Uterus (tissue), 3 donors: ENCODE measurements at regions not wholly inside any gene's neighbourhood (a gene's known extent, or its start where the extent isn't known, plus 50 kb on each side); places are given as distances from the start of the nearest gene placed in this dataset.

Source experiments
- DNase-seq, 2 donors: peaks; one replicate each; pipeline ENCODE4 v3.0.0-alpha.2; 2019 to 2020
- H3K27ac ChIP-seq, 2 donors: fragments of 200-600 bp; sonication (generic); 1 replicate in 1 of 2; 2 replicates in 1 of 2; pipeline ENCODE4 v1.5.1; 2016 to 2018
- H3K27me3 ChIP-seq, 2 donors: fragments of 200-600 bp; sonication (generic); one replicate each; pipeline ENCODE4 v1.5.1; 2018 to 2019; ENCODE audit warnings: control low read depth in 1 of 2
- H3K36me3 ChIP-seq, 2 donors: fragments of 200-600 bp; sonication (generic); one replicate each; pipeline ENCODE4 v1.5.1; 2019; ENCODE audit warnings: control low read depth in 1 of 2
- H3K4me1 ChIP-seq, 2 donors: fragments of 200-600 bp; sonication (generic); one replicate each; pipeline ENCODE4 v1.5.1; 2018 to 2019; ENCODE audit warnings: control low read depth in 1 of 2
- H3K4me3 ChIP-seq, 2 donors: fragments of 200-600 bp; sonication (generic); 1 replicate in 1 of 2; 2 replicates in 1 of 2; pipeline ENCODE4 v1.5.1; 2018 to 2019; ENCODE audit warnings: mild to moderate bottlenecking in 1 of 2
- H3K9me3 ChIP-seq, 2 donors: fragments of 200-600 bp; sonication (generic); one replicate each; pipeline ENCODE4 v1.5.1; 2019; ENCODE audit warnings: control low read depth in 1 of 2
- POLR2A ChIP-seq, 2 donors: fragments of 450-650 bp; IDR thresholded peaks; one replicate each; pipeline ENCODE4 v1.6.1; 2016; ENCODE audit warnings: antibody characterized with exemption in 2 of 2, mild to moderate bottlenecking in 1 of 2, moderate library complexity in 1 of 2
- intact Hi-C: fragments of 100-400 bp; cut with DNase I; formaldehyde crosslinking; loops from one replicate; pipeline ENCODE4 v1.15.1; 2023; ENCODE audit warnings: low total_unique reads
- TF ChIP-seq, protein P1 (sequence below), 4 experiments: fragments of 200-600 bp in 2 of 4; fragments of 450-650 bp in 2 of 4; sonication (generic) in 2 of 4; IDR thresholded peaks; one replicate each; pipeline ENCODE4 v1.5.1; 2016 to 2019; ENCODE audit warnings: antibody characterized with exemption in 4 of 4, mild to moderate bottlenecking in 2 of 4, moderate library complexity in 1 of 4
- donor health status: DM: yes; HTN: yes; CAD: no.

DNA sequence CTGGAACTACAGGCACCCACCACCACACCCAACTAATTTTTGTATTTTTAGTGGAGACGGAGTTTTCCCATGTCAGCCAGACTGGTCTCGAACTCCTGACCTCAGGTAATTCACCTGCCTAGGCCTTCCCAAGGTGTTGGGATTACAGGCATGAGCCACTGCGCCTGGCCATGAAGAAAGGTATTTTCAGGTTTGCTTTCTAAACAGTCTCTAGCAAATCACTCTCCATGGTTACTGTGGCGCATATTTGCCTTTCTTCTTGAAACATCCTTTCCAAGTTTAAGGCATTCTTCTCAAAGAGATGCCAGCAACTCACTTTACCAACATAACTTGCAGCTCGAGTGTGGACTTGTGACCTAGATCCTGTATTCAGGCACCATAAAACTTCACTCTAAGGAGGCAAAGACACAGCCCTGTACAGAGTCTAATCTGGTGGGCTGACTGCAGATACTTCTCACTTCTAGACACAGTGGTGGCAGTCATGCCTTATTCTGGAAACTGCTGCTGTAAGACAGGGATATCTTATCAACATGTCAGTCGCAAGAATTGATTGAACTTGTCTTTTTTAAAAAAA lies 461.4 kb upstream of the TSHZ3 start:
- Histone ChIP-seq H3K4me3 (no peak overlapping the region), H3K27me3 (no peaks in the 10 kb centered on the region), H3K36me3 (no peaks in the 10 kb centered on the region), H3K9me3 (no peaks in the 10 kb centered on the region), H3K4me1 (no peaks in the 10 kb centered on the region), H3K27ac (no peak overlapping the region)
- DNase-seq: no peak
- intact Hi-C loops: no loop called here
- TF ChIP-seq, protein P1, sequence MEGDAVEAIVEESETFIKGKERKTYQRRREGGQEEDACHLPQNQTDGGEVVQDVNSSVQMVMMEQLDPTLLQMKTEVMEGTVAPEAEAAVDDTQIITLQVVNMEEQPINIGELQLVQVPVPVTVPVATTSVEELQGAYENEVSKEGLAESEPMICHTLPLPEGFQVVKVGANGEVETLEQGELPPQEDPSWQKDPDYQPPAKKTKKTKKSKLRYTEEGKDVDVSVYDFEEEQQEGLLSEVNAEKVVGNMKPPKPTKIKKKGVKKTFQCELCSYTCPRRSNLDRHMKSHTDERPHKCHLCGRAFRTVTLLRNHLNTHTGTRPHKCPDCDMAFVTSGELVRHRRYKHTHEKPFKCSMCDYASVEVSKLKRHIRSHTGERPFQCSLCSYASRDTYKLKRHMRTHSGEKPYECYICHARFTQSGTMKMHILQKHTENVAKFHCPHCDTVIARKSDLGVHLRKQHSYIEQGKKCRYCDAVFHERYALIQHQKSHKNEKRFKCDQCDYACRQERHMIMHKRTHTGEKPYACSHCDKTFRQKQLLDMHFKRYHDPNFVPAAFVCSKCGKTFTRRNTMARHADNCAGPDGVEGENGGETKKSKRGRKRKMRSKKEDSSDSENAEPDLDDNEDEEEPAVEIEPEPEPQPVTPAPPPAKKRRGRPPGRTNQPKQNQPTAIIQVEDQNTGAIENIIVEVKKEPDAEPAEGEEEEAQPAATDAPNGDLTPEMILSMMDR (IDR thresholded peaks at IDR 0.05): no peak
- TF ChIP-seq POLR2A (IDR thresholded peaks at IDR 0.05): no peak

DNA sequence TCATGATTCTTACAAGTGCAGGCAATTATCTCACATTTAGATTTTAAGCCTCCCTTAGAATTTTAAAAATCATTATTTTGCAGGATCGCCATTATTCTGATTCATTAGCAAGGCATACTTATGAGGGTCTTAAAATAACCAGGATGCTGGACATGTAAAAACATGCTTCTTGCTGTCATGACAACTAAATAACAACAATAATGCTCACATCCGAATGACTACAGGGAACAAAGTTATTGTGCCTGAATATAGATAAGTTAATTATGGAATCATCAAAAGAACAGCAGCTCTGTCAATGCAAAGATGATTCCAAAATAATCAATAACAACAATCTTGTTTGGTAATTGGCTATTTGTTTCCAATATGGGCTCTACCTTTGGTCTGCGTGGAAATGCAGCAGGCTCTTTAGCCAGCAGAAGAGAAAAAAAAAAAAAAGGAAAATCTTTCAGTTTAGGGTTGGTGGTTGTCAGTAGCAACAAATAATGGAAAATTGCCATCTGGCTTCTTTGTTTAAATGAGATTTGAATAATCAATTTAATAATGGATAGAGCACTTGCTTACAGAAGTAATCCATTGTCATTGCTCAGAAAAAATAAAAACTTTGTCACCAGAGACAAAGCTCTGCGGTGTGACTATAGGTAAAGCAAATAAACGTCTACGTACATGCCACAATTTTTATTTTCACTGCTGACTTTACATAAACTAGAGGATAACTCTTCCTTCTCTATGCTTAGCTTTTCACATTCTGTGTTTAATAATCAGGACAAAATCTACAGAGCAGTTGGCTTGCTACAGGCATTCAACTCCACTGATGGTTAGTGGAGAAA lies 468.9 kb upstream of the TSHZ3 start:
- no peak overlapping the region for H3K27ac ChIP-seq
- DNase-seq: no peak
- no peaks in the 10 kb centered on the region for H3K9me3 ChIP-seq
- H3K4me1 ChIP-seq: no peaks in the 10 kb centered on the region
- H3K36me3 ChIP-seq: no peaks in the 10 kb centered on the region
- no peak for TF ChIP-seq POLR2A (IDR thresholded peaks at IDR 0.05)
- H3K4me3 ChIP-seq: no peak overlapping the region
- H3K27me3 ChIP-seq: no peaks in the 10 kb centered on the region
- intact Hi-C loops: no loop called here

DNA sequence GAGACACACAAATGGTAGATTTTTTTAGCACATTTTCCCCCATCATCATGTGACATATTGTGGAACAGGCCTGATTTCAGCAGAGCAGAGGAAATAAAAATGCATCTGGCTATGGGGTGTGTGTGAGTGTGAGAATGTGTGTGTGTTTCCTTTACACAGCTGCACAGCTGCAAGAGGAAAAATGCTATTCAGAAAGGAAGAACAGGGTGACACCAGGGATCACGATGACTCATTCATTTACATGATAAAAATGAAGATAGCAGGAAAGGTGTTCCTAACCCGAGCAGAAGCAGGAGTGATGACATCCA lies 469.5 kb upstream of the TSHZ3 start:
- no peak overlapping the region for H3K4me3 ChIP-seq
- no peaks in the 10 kb centered on the region for H3K4me1 ChIP-seq
- DNase-seq: no peak
- TF ChIP-seq, protein P1 (IDR thresholded peaks at IDR 0.05): no peak
- TF ChIP-seq POLR2A (IDR thresholded peaks at IDR 0.05): no peak
- H3K36me3 ChIP-seq: no peaks in the 10 kb centered on the region
- H3K9me3 ChIP-seq: no peaks in the 10 kb centered on the region
- H3K27ac ChIP-seq: no peak overlapping the region
- intact Hi-C loops: no loop called here
- no peaks in the 10 kb centered on the region for H3K27me3 ChIP-seq

DNA sequence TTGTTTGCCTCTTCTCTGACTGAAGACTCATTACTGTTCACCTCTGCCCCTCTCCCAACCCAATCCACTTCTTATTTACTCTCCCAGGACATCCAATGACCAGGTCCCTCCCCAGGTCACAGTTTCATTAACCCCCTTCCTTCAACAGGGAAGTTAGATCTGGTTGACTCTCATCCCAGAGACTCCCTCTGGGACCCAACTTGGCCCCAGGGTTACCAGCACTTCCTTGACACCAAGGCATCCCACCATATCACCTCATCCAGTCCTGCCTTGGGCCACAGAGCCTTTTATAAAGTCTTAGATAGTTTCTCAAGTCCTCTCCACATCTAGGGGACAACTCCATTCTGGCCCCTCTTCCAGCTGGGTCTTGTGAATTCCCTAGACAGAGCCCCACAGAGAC lies 470.6 kb upstream of the TSHZ3 start:
- no peaks in the 10 kb centered on the region for H3K9me3 ChIP-seq
- no peaks in the 10 kb centered on the region for H3K4me1 ChIP-seq
- no peak overlapping the region for H3K27ac ChIP-seq
- intact Hi-C loops: no loop called here
- TF ChIP-seq, protein P1 (IDR thresholded peaks at IDR 0.05): no peak
- TF ChIP-seq POLR2A (IDR thresholded peaks at IDR 0.05): no peak
- H3K27me3 ChIP-seq: no peaks in the 10 kb centered on the region
- DNase-seq: no peak
- H3K36me3 ChIP-seq: no peaks in the 10 kb centered on the region
- H3K4me3 ChIP-seq: no peak overlapping the region

DNA sequence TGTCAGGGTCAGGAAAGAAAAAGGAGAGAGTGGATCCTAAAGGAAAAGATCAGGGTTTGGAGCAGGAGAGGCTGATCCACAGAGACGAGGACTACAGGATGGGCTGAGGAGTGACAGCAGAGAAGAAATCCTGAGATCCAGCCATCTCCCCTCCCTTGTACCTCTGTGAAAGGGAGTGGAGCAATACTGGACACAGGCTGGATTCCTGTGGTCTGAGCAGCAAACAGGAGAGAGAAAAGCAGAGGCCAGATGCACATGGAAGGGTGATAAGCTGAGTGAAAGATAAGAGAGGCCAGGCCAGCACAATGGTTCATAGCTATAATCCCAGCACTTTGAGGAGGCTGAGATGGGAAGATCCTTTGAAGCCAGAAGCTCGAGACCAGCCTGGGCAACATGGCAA lies 472.1 kb upstream of the TSHZ3 start:
- H3K9me3 ChIP-seq: no peaks in the 10 kb centered on the region
- H3K27ac ChIP-seq: no peak overlapping the region

More for the DNA sequence above, 472.1 kb upstream of the TSHZ3 start:
- no peak overlapping the region for H3K4me3 ChIP-seq
- no peaks in the 10 kb centered on the region for H3K4me1 ChIP-seq
- no peak for DNase-seq
- no peaks in the 10 kb centered on the region for H3K36me3 ChIP-seq
- intact Hi-C loops: no loop called here
- H3K27me3 ChIP-seq: no peaks in the 10 kb centered on the region
- no peak for TF ChIP-seq POLR2A (IDR thresholded peaks at IDR 0.05)
- TF ChIP-seq, protein P1 (IDR thresholded peaks at IDR 0.05): no peak
